H54 (cell line): ENCODE measurements at regions not wholly inside any gene's neighbourhood (a gene's known extent, or its start where the extent isn't known, plus 50 kb on each side); places are given as distances from the start of the nearest gene placed in this dataset.

ENCODE experiments used
- DNase-seq: peaks from one replicate; pipeline ENCODE4 v3.0.0; 2011; ENCODE audit warnings: low spot score, mixed read lengths; ENCODE audit not compliant: insufficient read length
- FAIRE-seq: peaks from 3 replicates; lab custom pipeline; 2011; peaks lifted over from hg19 to GRCh38; lab: Jason Lieb, UNC
- POLR2A ChIP-seq: IDR thresholded peaks from 2 replicates; pipeline ENCODE4 v1.6.1; 2011; ENCODE audit warnings: low read depth, mild to moderate bottlenecking, low read length

- TF ChIP-seq POLR2A = no peak
- FAIRE-seq (no peak), DNase-seq (no peak)
Measured at GRCh38 chr2:45214550-45214949, 205.3 kb upstream of the SIX2 start.

- no peak for FAIRE-seq
- no peak for TF ChIP-seq POLR2A
- DNase-seq = no peak
Measured at GRCh38 chr2:45212953-45213635, 203.8 kb upstream of the SIX2 start.

- DNase-seq (no peak), FAIRE-seq (no peak)
- TF ChIP-seq POLR2A = no peak
Measured at GRCh38 chr2:45211636-45212035, 202.4 kb upstream of the SIX2 start.

GRCh38 chr2:45210462-45211195 lies 201.4 kb upstream of the SIX2 start:
- DNase-seq (no peak), FAIRE-seq (no peak)
- no peak for TF ChIP-seq POLR2A

DNA sequence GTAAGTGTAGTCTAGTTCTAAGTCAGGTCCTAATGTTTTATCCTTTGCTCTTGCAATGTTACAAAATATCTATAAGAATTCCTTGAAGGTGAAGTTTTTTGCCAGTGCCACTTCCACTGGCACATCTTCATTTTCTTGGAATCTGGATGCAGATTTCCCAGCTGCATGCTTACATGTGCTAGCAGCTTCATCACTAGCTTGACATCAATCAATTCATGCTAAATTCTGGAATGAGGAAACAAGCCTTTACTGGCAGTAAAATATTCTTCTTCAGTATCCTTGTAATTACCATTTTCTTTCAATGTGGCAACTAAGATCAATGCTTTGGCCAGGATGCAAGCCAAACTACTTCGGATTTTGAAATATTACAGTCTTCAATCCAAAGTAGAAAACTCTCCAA lies 200.6 kb upstream of the SIX2 start:
- TF ChIP-seq POLR2A = no peak

DNA sequence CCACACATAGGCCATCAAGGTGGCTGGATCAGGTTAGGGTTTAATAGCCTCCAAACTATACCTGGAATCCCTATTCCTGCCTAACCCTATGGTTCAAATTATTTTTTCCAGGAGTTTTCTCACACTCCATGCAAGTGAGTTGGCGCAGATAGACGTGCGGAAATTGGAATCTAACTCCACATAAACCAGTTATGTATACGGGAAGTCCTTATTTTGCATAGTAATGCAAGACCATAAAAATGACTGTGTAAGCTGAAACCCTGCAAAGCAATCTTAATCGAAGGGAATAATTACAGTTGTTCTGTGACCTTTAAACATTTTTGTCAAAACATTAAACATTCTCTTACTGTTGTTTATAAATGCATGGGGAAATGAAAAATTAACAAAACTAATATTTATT lies 200.1 kb upstream of the SIX2 start:
- FAIRE-seq (no peak), DNase-seq (no peak)
- TF ChIP-seq POLR2A = no peak

More for the DNA sequence above, 200.6 kb upstream of the SIX2 start:
- DNase-seq (no peak), FAIRE-seq (no peak)

DNA sequence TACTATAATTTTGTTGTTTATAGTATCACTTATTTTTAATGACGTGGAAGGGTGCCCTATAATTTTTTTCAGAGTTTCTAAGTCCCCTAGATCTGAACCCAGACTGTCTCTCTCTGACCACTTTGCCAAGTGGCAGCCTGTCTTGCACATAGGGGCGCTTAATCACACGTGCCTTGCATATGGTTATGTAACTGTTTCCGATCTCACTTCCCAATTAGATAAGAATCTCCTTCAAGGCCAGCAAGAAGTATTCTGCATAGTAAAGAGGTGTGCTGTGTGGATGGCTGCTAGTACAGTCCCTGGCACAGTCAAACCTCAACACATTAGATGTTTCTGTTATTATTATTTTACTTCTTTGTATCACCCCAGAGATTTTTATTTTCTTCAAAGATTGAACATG lies 197.8 kb upstream of the SIX2 start:
- no peak for TF ChIP-seq POLR2A
- FAIRE-seq (no peak), DNase-seq (no peak)

- FAIRE-seq (no peak), DNase-seq (no peak)
- TF ChIP-seq POLR2A = no peak
Measured at GRCh38 chr2:45205985-45206384, 196.7 kb upstream of the SIX2 start.

GRCh38 chr2:45205480-45205879 lies 196.2 kb upstream of the SIX2 start:
- DNase-seq = no peak
- TF ChIP-seq POLR2A = no peak
- FAIRE-seq = no peak

DNA sequence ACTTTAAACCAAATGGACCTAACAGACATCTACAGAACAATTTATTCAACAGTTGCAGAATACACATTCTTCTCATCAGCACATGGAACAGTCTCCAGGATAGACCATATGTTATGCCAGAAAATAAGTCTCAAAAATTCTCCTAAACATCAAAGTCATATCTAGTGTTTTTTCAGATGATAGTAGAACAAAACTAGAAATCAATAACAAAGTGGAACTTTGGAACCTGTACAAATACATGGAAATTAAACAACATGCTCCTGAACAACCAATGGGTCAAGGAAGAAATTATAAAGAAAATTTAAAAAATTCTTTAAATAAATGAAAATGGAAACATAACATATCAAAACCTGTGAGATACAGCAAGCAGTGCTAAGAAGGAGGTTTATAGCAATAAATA lies 194.1 kb upstream of the SIX2 start:
- no peak for TF ChIP-seq POLR2A
- no peak for FAIRE-seq
- DNase-seq = no peak

- no peak for TF ChIP-seq POLR2A
- DNase-seq (no peak), FAIRE-seq (no peak)
Measured at GRCh38 chr2:45199973-45200372, 190.7 kb upstream of the SIX2 start.

- no peak for TF ChIP-seq POLR2A
- FAIRE-seq = no peak
- DNase-seq = no peak
Measured at GRCh38 chr2:45195916-45196315, 186.7 kb upstream of the SIX2 start.

DNA sequence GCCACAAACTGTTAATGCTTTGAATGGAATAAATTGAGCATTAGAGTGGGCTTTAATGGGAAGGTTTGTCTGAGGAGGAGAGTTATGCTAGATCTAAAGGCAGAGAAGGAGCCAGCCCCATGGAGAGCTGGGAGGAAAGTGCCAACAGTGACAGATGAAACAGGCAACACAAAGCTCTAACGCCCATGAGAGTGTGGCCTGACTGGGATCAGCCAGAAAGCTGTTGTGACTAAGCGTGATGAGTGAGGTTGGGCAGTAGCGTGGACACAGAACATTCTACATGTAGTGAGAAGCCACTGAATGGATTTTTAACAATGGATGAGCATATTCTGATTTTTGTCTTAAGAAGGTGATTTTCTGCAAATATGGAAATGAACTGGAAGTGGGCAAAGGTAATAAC lies 185.3 kb upstream of the SIX2 start:
- no peak for FAIRE-seq
- no peak for TF ChIP-seq POLR2A
- DNase-seq = no peak

DNA sequence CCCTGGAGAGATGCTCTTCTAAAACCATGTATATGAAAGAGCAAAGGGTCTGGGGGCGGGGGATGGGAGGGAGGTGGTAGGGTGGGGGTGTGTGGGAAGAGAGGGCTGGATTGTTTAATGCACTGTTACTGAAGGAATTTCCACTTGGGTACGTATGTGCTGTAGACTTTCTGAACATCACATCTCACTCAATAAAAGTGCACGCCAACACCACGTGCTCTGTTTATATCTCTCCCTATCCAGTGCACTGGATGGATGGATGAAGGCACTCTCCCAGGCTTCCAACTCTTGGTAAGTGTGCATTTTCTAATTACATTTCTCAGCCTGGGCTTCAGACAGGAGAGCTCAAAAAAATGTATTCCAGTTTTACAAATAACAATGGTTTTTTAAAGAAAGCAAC lies 184.3 kb upstream of the SIX2 start:
- DNase-seq (no peak), FAIRE-seq (no peak)
- TF ChIP-seq POLR2A = no peak

- FAIRE-seq = no peak
- no peak for TF ChIP-seq POLR2A
- DNase-seq = no peak
Measured at GRCh38 chr2:45192991-45193390, 183.7 kb upstream of the SIX2 start.

DNA sequence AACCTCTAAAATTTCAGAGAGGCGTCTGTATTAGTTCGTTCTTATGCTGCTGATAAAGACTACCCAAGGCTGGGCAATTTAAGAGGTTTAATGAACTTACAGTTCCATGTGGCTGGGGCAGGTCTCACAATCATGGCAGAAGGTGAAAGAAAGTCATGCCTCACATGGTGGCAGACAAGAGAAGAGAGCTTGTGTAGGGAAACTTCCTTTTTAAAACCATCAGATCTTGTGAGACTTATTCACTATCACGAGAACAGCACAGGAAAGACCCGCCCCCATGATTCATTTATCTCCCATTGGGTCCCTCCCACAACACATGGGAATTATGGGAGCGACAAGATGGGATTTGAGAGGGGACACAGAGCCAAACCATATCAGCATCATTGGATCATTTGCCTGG lies 183.2 kb upstream of the SIX2 start:
- FAIRE-seq (no peak), DNase-seq (no peak)
- no peak for TF ChIP-seq POLR2A
